ENCODE measurements at regions not wholly inside any gene's neighbourhood (a gene's known extent, or its start where the extent isn't known, plus 50 kb on each side); places are given as distances from the start of the nearest gene placed in this dataset.
A peak's percentile ranks its signal among the peaks of the same experiment; 100 is the strongest.

DNA sequence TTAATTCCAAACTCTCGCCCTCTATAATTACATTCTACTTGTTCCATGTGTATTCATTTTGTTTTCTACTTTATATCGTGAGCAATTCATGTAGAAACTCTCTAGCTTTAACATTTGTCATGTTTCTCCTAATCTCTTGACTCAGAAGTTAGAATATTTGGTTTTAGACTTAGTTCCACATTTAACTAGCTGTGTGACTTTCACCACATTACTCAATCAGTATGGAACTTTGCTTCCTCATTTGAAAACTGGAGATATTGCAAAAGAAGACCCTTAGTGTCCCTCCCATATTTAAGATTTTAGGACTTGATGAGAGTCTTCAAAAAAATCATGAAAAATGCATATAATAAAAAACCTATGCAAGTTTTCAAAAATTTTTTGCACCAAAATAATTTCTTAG lies 447.5 kb downstream of the GXYLT1 start:
- H3K36me3 ChIP-seq (ENCODE audit: insufficient read depth, low read length), result no peaks in the 10 kb centered on the region
- no peak overlapping the region for H3K4me2 ChIP-seq (ENCODE audit: low read depth, low read length, poor library complexity, severe bottlenecking)
- no peaks in the 10 kb centered on the region for H3F3A ChIP-seq (ENCODE audit: low read depth)
- H3K9ac ChIP-seq (ENCODE audit: low read depth, low read length, poor library complexity, severe bottlenecking), result no peak overlapping the region
- H3K27me3 ChIP-seq (ENCODE audit: insufficient read depth, low read length, poor library complexity, severe bottlenecking), result no peaks in the 10 kb centered on the region
- no peaks in the 10 kb centered on the region for H3K9me2 ChIP-seq (replicated peaks; ENCODE audit: low read depth, low read length)
- no peak overlapping the region for H3K4me3 ChIP-seq (ENCODE audit: low read length, poor library complexity, severe bottlenecking)
- no peak overlapping the region for H2AFZ ChIP-seq (ENCODE audit: low read length)
- no peaks in the 10 kb centered on the region for H3K4me1 ChIP-seq (ENCODE audit: insufficient read depth, low read length, poor library complexity, severe bottlenecking)
- no peaks in the 10 kb centered on the region for H4K20me1 ChIP-seq (ENCODE audit: insufficient read depth, low read length, poor library complexity, severe bottlenecking)
- no peaks in the 10 kb centered on the region for H3K9me3 ChIP-seq (ENCODE audit: insufficient read depth, low read depth, low read length)
- H3K79me2 ChIP-seq (ENCODE audit: insufficient read depth, low read length), result no peaks in the 10 kb centered on the region
- TF ChIP-seq, protein P1, sequence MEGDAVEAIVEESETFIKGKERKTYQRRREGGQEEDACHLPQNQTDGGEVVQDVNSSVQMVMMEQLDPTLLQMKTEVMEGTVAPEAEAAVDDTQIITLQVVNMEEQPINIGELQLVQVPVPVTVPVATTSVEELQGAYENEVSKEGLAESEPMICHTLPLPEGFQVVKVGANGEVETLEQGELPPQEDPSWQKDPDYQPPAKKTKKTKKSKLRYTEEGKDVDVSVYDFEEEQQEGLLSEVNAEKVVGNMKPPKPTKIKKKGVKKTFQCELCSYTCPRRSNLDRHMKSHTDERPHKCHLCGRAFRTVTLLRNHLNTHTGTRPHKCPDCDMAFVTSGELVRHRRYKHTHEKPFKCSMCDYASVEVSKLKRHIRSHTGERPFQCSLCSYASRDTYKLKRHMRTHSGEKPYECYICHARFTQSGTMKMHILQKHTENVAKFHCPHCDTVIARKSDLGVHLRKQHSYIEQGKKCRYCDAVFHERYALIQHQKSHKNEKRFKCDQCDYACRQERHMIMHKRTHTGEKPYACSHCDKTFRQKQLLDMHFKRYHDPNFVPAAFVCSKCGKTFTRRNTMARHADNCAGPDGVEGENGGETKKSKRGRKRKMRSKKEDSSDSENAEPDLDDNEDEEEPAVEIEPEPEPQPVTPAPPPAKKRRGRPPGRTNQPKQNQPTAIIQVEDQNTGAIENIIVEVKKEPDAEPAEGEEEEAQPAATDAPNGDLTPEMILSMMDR (conservative IDR thresholded peaks at IDR 0.05; ENCODE audit: low read length), result no peak
- TF ChIP-seq EZH2phosphoT487 (IDR thresholded peaks at IDR 0.05; ENCODE audit: borderline replicate concordance), result no peak

DNA sequence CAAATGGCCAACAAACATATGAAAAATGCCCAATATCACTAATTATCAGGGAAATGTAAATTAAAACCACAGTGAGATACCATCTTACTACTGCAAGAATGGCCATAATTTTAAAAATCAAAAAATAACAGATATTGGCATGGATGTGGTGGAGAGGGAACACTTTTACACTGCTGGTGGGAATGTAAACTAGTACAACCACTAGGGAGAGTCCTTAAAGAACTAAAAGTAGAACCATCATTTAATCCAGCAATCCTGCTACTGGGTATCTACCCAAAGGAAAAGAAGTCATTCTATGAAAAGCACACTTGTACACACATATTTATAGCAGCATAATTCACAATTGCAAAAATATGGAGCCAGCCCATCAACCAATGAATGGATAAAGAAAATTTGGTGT lies 459.7 kb downstream of the GXYLT1 start:
- TF ChIP-seq EZH2phosphoT487 (IDR thresholded peaks at IDR 0.05; ENCODE audit: borderline replicate concordance), result no peak
- TF ChIP-seq, protein P1 (conservative IDR thresholded peaks at IDR 0.05; ENCODE audit: low read length), result peak; percentile 49
- H4K20me1 ChIP-seq (ENCODE audit: insufficient read depth, low read length, poor library complexity, severe bottlenecking), result no peaks in the 10 kb centered on the region
- H3K79me2 ChIP-seq (ENCODE audit: insufficient read depth, low read length), result no peaks in the 10 kb centered on the region
- no peak overlapping the region for H3K9ac ChIP-seq (ENCODE audit: low read depth, low read length, poor library complexity, severe bottlenecking)
- H3K36me3 ChIP-seq (ENCODE audit: insufficient read depth, low read length), result no peaks in the 10 kb centered on the region
- no peak overlapping the region for H3K4me3 ChIP-seq (ENCODE audit: low read length, poor library complexity, severe bottlenecking)
- no peaks in the 10 kb centered on the region for H3K9me3 ChIP-seq (ENCODE audit: insufficient read depth, low read depth, low read length)
- H3K9me2 ChIP-seq (replicated peaks; ENCODE audit: low read depth, low read length), result no peaks in the 10 kb centered on the region
- no peaks in the 10 kb centered on the region for H3F3A ChIP-seq (ENCODE audit: low read depth)
- H3K4me2 ChIP-seq (ENCODE audit: low read depth, low read length, poor library complexity, severe bottlenecking), result no peak overlapping the region
- H3K27me3 ChIP-seq (ENCODE audit: insufficient read depth, low read length, poor library complexity, severe bottlenecking), result no peaks in the 10 kb centered on the region
- H3K4me1 ChIP-seq (ENCODE audit: insufficient read depth, low read length, poor library complexity, severe bottlenecking), result no peaks in the 10 kb centered on the region
- H2AFZ ChIP-seq (ENCODE audit: low read length), result no peak overlapping the region

DNA sequence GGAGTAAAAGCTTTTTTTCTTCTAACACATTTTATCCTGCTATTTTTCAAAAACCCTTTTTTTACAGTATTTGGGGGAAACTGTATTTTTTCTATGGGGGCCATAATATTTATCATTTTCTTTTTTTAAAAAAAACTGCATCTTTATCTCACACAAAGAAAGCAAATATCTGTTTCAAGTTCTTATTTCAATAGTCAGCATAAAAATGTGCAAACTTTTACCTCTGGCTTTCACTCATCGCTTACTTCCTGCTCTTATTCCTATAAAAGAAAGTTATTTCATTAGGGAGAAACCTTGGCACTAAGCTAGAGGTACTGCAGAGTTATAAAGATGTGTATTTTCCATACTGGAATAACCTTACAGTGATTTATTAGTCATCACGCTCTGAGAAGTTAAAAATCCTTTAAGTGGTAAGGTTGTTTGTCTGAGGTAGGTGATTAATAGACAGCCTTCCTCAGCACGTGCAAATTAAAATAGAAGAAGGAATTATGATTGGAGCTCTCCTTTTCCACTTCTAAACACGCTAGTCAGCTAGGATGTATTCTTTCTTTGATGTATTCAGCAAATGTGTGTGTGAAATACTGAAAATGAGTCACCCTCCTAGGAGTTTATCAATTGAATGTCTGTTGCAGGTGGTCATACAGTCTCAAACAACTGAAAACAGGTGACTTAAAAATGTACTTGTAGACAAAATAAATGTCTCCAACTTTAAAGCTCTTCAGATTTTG lies 461.0 kb downstream of the GXYLT1 start:
- H2AFZ ChIP-seq (ENCODE audit: low read length), result no peak overlapping the region
- no peaks in the 10 kb centered on the region for H3K9me2 ChIP-seq (replicated peaks; ENCODE audit: low read depth, low read length)
- no peak for TF ChIP-seq EZH2phosphoT487 (IDR thresholded peaks at IDR 0.05; ENCODE audit: borderline replicate concordance)
- TF ChIP-seq, protein P1 (conservative IDR thresholded peaks at IDR 0.05; ENCODE audit: low read length), result no peak
- no peaks in the 10 kb centered on the region for H3K4me1 ChIP-seq (ENCODE audit: insufficient read depth, low read length, poor library complexity, severe bottlenecking)
- no peaks in the 10 kb centered on the region for H3K79me2 ChIP-seq (ENCODE audit: insufficient read depth, low read length)
- no peaks in the 10 kb centered on the region for H4K20me1 ChIP-seq (ENCODE audit: insufficient read depth, low read length, poor library complexity, severe bottlenecking)
- no peak overlapping the region for H3K4me3 ChIP-seq (ENCODE audit: low read length, poor library complexity, severe bottlenecking)
- H3F3A ChIP-seq (ENCODE audit: low read depth), result no peaks in the 10 kb centered on the region
- no peak overlapping the region for H3K4me2 ChIP-seq (ENCODE audit: low read depth, low read length, poor library complexity, severe bottlenecking)
- H3K36me3 ChIP-seq (ENCODE audit: insufficient read depth, low read length), result no peaks in the 10 kb centered on the region
- H3K27me3 ChIP-seq (ENCODE audit: insufficient read depth, low read length, poor library complexity, severe bottlenecking), result no peaks in the 10 kb centered on the region
- H3K9ac ChIP-seq (ENCODE audit: low read depth, low read length, poor library complexity, severe bottlenecking), result no peak overlapping the region
- no peaks in the 10 kb centered on the region for H3K9me3 ChIP-seq (ENCODE audit: insufficient read depth, low read depth, low read length)

Data from Loucy (cell line).